Mesendoderm (in vitro differentiated cells): ENCODE measurements at regions not wholly inside any gene's neighbourhood (a gene's known extent, or its start where the extent isn't known, plus 50 kb on each side); places are given as distances from the start of the nearest gene placed in this dataset.

ENCODE experiments used
- DNase-seq: peaks from one replicate; pipeline ENCODE4 v3.0.0; 2013
- H2AK5ac ChIP-seq: 2 replicates; pipeline ENCODE4 v1.6.1; 2013; ENCODE audit warnings: low read length, inconsistent platforms
- H2BK120ac ChIP-seq: 2 replicates; pipeline ENCODE4 v1.6.1; 2013; ENCODE audit warnings: low read depth, mild to moderate bottlenecking, low read length, moderate library complexity, mixed read lengths
- H2BK15ac ChIP-seq: replicated peaks from 2 replicates; pipeline ENCODE4 v1.6.1; 2013; ENCODE audit warnings: low read depth, mild to moderate bottlenecking, moderate library complexity
- H2BK5ac ChIP-seq: 2 replicates; pipeline ENCODE4 v1.6.1; 2013; ENCODE audit warnings: low read length, inconsistent platforms
- H3K18ac ChIP-seq: 2 replicates; pipeline ENCODE4 v1.6.1; 2013; ENCODE audit warnings: mild to moderate bottlenecking, low read length, mixed read lengths
- H3K23ac ChIP-seq: one replicate; pipeline ENCODE4 v1.6.1; 2013; ENCODE audit warnings: low read length
- H3K27ac ChIP-seq: 2 replicates; pipeline ENCODE4 v1.5.1; 2013; ENCODE audit warnings: low read depth, mild to moderate bottlenecking, inconsistent platforms, low read length, moderate library complexity
- H3K27me3 ChIP-seq: 2 replicates; pipeline ENCODE4 v1.6.1; 2013; ENCODE audit warnings: low read length, control low read depth, mild to moderate bottlenecking, inconsistent platforms; ENCODE audit not compliant: insufficient read depth, poor library complexity
- H3K36me3 ChIP-seq: 2 replicates; pipeline ENCODE4 v1.6.1; 2013; ENCODE audit warnings: low read length, inconsistent platforms; ENCODE audit not compliant: control insufficient read depth, insufficient read depth
- H3K4ac ChIP-seq: one replicate; pipeline ENCODE4 v1.6.1; 2013; ENCODE audit warnings: low read depth, mild to moderate bottlenecking, low read length, moderate library complexity
- H3K4me1 ChIP-seq: 2 replicates; pipeline ENCODE4 v1.6.1; 2013; ENCODE audit warnings: low read depth, low read length, inconsistent platforms; ENCODE audit not compliant: control insufficient read depth
- H3K4me2 ChIP-seq: 2 replicates; pipeline ENCODE4 v1.6.1; 2013; ENCODE audit warnings: low read length
- H3K4me3 ChIP-seq: 2 replicates; pipeline ENCODE4 v1.5.1; 2013; ENCODE audit warnings: mild to moderate bottlenecking, low read length
- H3K56ac ChIP-seq: one replicate; pipeline ENCODE4 v1.6.1; 2013; ENCODE audit warnings: low read length
- H3K79me1 ChIP-seq: 2 replicates; pipeline ENCODE4 v1.6.1; 2013; ENCODE audit warnings: low read length, inconsistent platforms
- H3K79me2 ChIP-seq: 2 replicates; pipeline ENCODE4 v1.6.1; 2013; ENCODE audit warnings: mild to moderate bottlenecking, low read length; ENCODE audit not compliant: control insufficient read depth, insufficient read depth
- H3K9ac ChIP-seq: 2 replicates; pipeline ENCODE4 v1.6.1; 2013; ENCODE audit warnings: low read length, inconsistent platforms
- H4K5ac ChIP-seq: one replicate; pipeline ENCODE4 v1.6.1; 2013; ENCODE audit warnings: low read length
- H4K8ac ChIP-seq: one replicate; pipeline ENCODE4 v1.6.1; 2013; ENCODE audit warnings: low read depth, mild to moderate bottlenecking, control low read depth, low read length, moderate library complexity
- WGBS: extraction: QIAGEN DNeasy Blood & Tissue Kit; methylation state at CpG from one replicate; pipeline ENCODE4 v1.1.7; 2013; ENCODE audit warnings: low lambda C conversion rate, missing lambda C conversion rate; ENCODE audit not compliant: insufficient coverage; ENCODE audit errors: extremely low coverage; 5-methylcytosine and 5-hydroxymethylcytosine counted together

DNA sequence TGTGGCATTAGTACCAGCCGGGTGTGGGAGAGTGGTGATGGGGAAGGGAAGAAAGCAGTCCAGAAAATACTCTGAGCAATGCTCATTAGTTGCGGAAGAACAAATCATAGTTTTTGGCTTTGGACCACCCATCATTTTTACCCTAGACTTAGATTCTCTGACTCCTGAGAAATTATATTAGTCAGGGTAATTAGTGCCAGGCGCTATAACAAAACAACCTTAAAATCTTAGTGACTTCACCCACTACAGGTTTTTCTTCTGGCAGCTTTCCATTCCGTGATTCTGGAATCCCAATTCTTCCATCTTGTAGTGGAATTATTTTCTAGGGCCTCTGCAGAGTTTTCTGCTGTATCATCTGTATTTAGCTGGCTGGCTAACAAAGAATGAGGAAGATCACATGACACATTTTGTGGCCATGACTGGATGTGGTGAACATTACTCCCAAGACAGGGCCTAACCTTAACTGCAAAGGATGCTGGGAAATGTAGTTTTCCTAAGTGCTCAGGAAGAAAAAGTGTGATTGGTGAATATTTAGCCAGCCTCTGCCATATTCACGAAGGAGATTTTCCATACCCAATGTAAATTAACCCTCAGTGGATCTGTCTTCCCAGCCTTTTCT, 373.0 kb upstream of the MEF2C start:
- Histone ChIP-seq H3K23ac (no peak overlapping the region), H3K4me1 (no peaks in the 10 kb centered on the region), H3K79me2 (no peaks in the 10 kb centered on the region), H3K9ac (no peak overlapping the region), H3K36me3 (no peaks in the 10 kb centered on the region), H3K56ac (no peak overlapping the region), H2BK15ac (no peak overlapping the region), H3K4me3 (no peak overlapping the region), H2AK5ac (no peak overlapping the region), H3K27me3 (no peaks in the 10 kb centered on the region), H4K8ac (no peak overlapping the region), H3K18ac (no peak overlapping the region), H4K5ac (no peak overlapping the region), H2BK5ac (no peak overlapping the region), H3K4me2 (no peak overlapping the region), H3K79me1 (no peaks in the 10 kb centered on the region), H2BK120ac (no peak overlapping the region), H3K4ac (no peak overlapping the region), H3K27ac (no peak overlapping the region)
- WGBS = no CpG with 5 or more reads among the region's 5 CpGs
- DNase-seq = peak; percentile 82

DNA sequence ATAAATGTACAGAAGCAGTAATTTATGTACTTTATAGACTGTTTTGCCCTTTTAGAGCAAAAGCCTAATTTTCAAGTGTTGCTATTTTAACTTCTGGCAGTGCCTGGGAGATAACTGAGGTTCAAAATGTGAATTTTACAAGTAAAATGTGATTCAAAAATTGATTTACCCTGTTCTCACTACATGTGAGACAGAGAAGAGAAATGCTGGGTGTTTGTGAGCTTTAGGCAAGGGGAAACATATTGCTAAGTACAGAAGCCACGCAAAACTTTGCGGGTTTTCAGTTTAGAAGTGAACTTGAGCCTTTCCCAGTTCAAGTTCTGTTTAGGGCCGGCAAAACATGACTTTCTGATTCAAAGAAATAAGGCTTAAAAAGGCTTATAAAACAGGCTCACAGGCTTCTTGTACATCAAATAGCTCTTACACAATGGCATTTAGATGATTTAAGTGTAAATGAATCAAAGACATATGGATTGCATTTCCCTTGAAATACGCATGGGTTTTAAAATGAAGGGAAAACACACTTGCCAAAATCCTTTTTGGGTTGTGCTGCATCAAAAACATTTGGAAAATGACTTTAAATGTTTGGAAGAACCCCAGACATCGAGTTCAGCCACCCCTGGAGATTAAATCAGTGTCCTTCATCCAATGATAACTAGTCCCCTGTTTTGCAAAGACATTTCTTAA, 370.8 kb upstream of the MEF2C start:
- Histone ChIP-seq H2BK120ac (no peak overlapping the region), H4K5ac (no peak overlapping the region), H2BK15ac (no peak overlapping the region)

DNA sequence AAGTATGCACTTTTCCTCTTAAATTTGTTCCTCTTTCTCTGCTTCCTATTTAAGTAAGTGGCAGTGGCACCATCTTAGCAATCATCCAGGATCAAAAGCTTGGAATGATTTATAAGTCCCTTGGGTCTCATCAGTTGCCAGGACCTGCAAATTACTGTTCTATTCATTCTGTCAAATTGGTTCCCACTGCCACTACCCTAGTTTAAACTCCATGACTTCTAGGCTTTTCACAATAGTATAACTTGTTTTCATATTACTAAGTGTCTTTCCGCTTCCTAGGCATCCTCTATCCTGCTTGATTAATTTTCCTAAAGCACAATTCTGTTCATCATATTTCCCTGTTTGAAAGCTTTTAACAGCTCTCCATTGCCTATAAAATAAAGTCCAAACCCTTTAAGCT, 363.9 kb upstream of the MEF2C start:
- no peak overlapping the region for H2AK5ac ChIP-seq
- H3K27ac ChIP-seq = no peak overlapping the region
- no peaks in the 10 kb centered on the region for H3K27me3 ChIP-seq
- no peak overlapping the region for H3K4me2 ChIP-seq
- H4K5ac ChIP-seq = no peak overlapping the region
- no peak overlapping the region for H4K8ac ChIP-seq
- H3K18ac ChIP-seq = no peak overlapping the region
- H3K23ac ChIP-seq = no peak overlapping the region
- no peak overlapping the region for H3K4me3 ChIP-seq
- no peak overlapping the region for H2BK15ac ChIP-seq
- no peaks in the 10 kb centered on the region for H3K79me2 ChIP-seq
- WGBS = no CpG with 5 or more reads among the region's 1 CpG
- H3K4ac ChIP-seq = no peak overlapping the region
- H2BK120ac ChIP-seq = no peak overlapping the region
- no peak overlapping the region for H3K9ac ChIP-seq
- no peaks in the 10 kb centered on the region for H3K4me1 ChIP-seq
- no peaks in the 10 kb centered on the region for H3K36me3 ChIP-seq
- no peak for DNase-seq
- H2BK5ac ChIP-seq = no peak overlapping the region
- no peaks in the 10 kb centered on the region for H3K79me1 ChIP-seq
- H3K56ac ChIP-seq = no peak overlapping the region

More for the DNA sequence above, 370.8 kb upstream of the MEF2C start:
- no peak overlapping the region for H2BK5ac ChIP-seq
- no peak overlapping the region for H3K4ac ChIP-seq
- no peak overlapping the region for H3K9ac ChIP-seq
- H3K79me2 ChIP-seq = no peaks in the 10 kb centered on the region
- no peak overlapping the region for H3K18ac ChIP-seq
- H3K79me1 ChIP-seq = no peaks in the 10 kb centered on the region
- no peak overlapping the region for H3K4me3 ChIP-seq
- no peaks in the 10 kb centered on the region for H3K27me3 ChIP-seq
- no peak overlapping the region for H3K23ac ChIP-seq
- no CpG with 5 or more reads among the region's 5 CpGs for WGBS
- no peak overlapping the region for H2AK5ac ChIP-seq
- DNase-seq = no peak
- no peaks in the 10 kb centered on the region for H3K4me1 ChIP-seq
- no peak overlapping the region for H4K8ac ChIP-seq
- no peaks in the 10 kb centered on the region for H3K36me3 ChIP-seq
- H3K27ac ChIP-seq = no peak overlapping the region
- H3K4me2 ChIP-seq = no peak overlapping the region
- H3K56ac ChIP-seq = no peak overlapping the region

DNA sequence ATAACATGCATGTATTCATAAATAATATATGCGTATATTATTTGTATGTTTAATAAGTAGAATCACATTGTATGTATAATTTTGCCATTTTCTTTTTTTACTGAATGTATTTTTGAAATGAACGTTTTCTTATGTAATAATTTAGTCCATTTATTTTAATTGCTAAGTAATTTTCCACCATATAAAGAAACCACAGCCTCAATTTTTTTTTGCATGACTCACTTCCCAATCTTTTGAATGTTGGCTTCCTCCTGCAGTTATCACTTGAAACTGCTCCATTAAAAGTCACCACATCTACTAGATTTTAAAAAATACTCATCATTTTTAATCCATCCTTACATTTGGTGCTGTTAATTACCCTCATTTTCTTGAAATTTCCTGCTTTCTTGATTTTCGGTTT, 363.3 kb upstream of the MEF2C start:
- Histone ChIP-seq H3K18ac (no peak overlapping the region), H2BK5ac (no peak overlapping the region), H3K4ac (no peak overlapping the region), H4K8ac (no peak overlapping the region), H3K4me1 (no peaks in the 10 kb centered on the region), H3K4me3 (no peak overlapping the region), H3K4me2 (no peak overlapping the region), H3K9ac (no peak overlapping the region), H4K5ac (no peak overlapping the region), H2BK15ac (no peak overlapping the region), H2BK120ac (no peak overlapping the region), H3K36me3 (no peaks in the 10 kb centered on the region), H3K79me1 (no peaks in the 10 kb centered on the region), H2AK5ac (no peak overlapping the region), H3K23ac (no peak overlapping the region), H3K56ac (no peak overlapping the region), H3K27ac (no peak overlapping the region), H3K79me2 (no peaks in the 10 kb centered on the region), H3K27me3 (no peaks in the 10 kb centered on the region)
- 100% methylated on average over 1 of the region's 3 CpGs for WGBS
- no peak for DNase-seq

DNA sequence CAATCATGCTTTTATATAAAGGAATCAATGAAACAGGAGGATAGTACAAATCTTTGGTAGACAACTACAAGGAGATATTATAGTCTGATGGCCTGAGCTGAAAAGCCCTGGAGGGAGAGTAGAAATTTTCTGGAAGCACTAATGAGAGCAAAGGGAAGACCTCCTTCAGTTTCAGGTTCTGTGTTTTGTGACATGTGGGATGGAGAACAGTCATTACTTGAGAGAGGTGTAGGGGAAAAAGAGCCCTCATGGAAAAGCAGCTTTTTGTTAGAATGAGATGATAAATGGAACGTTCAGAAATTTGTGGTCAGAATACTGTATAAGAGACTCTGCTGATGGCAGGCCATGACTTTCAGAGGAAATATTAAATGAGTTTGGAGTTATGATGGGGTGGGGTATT, 360.6 kb upstream of the MEF2C start:
- no peak overlapping the region for H3K4me2 ChIP-seq
- no peaks in the 10 kb centered on the region for H3K79me2 ChIP-seq
- no peak overlapping the region for H2AK5ac ChIP-seq
- H3K4me1 ChIP-seq = no peaks in the 10 kb centered on the region
- H3K23ac ChIP-seq = no peak overlapping the region
- no peaks in the 10 kb centered on the region for H3K79me1 ChIP-seq
- H2BK15ac ChIP-seq = no peak overlapping the region
- no peak overlapping the region for H3K4ac ChIP-seq
- DNase-seq = no peak
- H3K27ac ChIP-seq = no peak overlapping the region
- no peak overlapping the region for H3K9ac ChIP-seq
- H3K27me3 ChIP-seq = no peaks in the 10 kb centered on the region
- no peak overlapping the region for H4K8ac ChIP-seq
- WGBS = no CpG with 5 or more reads among the region's 1 CpG
- H3K18ac ChIP-seq = no peak overlapping the region
- no peak overlapping the region for H2BK5ac ChIP-seq
- no peaks in the 10 kb centered on the region for H3K36me3 ChIP-seq
- no peak overlapping the region for H4K5ac ChIP-seq
- H3K4me3 ChIP-seq = no peak overlapping the region
- no peak overlapping the region for H3K56ac ChIP-seq
- H2BK120ac ChIP-seq = no peak overlapping the region

DNA sequence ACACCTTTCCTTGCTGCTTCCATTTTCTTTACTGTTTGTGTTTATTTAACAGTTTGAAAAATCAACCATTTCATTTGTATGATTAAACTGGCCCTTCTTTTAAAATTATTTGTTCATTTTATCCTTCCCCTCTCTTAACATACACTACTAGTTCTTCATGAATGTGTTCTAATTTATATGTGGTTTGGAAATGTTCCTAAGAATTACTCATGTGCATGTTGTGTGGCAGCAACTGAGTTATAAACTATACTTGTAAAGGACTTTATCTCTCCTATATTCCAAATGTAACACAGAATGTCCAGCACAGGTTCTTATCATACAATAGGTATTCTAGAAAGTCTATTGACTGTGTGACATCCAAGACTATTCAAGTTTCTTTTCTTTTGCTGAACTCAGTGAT, 358.2 kb upstream of the MEF2C start:
- Histone ChIP-seq H3K27me3 (no peaks in the 10 kb centered on the region), H2BK120ac (no peak overlapping the region), H3K23ac (no peak overlapping the region), H3K4ac (no peak overlapping the region), H2BK15ac (no peak overlapping the region), H3K18ac (no peak overlapping the region), H4K5ac (no peak overlapping the region), H3K9ac (no peak overlapping the region), H3K4me2 (no peak overlapping the region), H3K36me3 (no peaks in the 10 kb centered on the region), H2AK5ac (no peak overlapping the region), H4K8ac (no peak overlapping the region), H3K79me1 (no peaks in the 10 kb centered on the region), H2BK5ac (no peak overlapping the region), H3K79me2 (no peaks in the 10 kb centered on the region), H3K4me3 (no peak overlapping the region), H3K4me1 (no peaks in the 10 kb centered on the region), H3K27ac (no peak overlapping the region), H3K56ac (no peak overlapping the region)
- DNase-seq = no peak
